Activated CD4-positive, CD25-positive, alpha-beta regulatory T cell treated with anti-CD3 and anti-CD28 coated beads, Interleukin-2, amount 50 U/mL, for 24 hours (primary cell): ENCODE measurements at regions not wholly inside any gene's neighbourhood (a gene's known extent, or its start where the extent isn't known, plus 50 kb on each side); places are given as distances from the start of the nearest gene placed in this dataset.
"Not testable (repeated sequence)": the region's sequence is repeated elsewhere in the genome, so short reads cannot be mapped to it uniquely, and the experiment has no call there.

ENCODE experiments used
- ATAC-seq, 2 donors: fragments of 150-1000 bp; cut with Tn5 transposase; one replicate each; pipeline ENCODE4 v1.10.0; 2021; ENCODE audit warnings: mild to moderate bottlenecking in 1 of 2, moderate library complexity in 1 of 2

DNA sequence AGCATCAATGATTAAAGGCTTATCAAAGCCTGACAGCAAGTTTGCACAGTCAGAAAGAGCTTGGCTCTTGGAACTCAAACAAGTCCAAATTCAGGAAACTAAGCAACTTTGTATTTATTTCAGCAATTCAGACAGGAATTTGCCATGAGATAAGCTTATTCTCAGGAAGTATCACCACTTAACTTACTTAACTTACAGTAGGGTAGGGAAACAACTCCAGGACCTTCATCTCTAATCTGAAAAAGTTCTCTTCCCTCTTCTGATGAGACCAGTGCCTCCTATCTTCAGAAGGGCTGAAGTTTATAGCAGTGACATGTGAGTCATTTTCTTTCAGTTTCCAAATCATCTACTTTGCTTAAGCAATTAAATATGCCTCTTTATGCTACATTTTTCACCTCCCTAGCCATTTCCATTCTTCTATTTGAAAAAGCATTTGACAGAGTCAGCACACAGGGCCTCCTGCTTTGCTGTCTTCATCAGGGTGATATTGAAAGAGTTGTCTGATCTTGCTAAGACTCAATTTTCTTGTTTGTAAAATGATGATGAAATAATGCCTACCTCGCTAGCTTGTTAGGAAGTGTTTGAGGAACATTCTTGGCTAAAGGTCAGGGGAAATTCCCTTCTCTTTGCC, 389.5 kb downstream of the RND3 start:
- ATAC-seq: no peak

DNA sequence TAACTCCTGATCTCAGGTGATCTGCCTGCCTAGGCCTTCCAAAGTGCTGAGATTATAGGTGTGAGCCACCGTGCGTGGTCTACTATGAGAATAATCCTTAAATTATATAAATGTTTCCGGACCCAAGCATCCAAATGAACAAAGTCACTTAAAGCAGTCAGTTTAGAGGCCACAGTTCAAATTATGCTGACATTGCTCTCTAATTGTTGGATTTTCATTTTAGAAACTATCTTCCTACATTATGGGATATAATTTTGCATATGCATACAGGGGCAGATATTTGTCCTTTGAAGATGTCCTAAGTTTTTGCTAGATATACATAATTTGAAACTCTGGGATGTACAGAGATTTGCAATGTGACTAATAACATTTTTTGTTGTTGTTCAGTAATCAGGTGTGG, 390.1 kb downstream of the RND3 start:
- no peak for ATAC-seq

DNA sequence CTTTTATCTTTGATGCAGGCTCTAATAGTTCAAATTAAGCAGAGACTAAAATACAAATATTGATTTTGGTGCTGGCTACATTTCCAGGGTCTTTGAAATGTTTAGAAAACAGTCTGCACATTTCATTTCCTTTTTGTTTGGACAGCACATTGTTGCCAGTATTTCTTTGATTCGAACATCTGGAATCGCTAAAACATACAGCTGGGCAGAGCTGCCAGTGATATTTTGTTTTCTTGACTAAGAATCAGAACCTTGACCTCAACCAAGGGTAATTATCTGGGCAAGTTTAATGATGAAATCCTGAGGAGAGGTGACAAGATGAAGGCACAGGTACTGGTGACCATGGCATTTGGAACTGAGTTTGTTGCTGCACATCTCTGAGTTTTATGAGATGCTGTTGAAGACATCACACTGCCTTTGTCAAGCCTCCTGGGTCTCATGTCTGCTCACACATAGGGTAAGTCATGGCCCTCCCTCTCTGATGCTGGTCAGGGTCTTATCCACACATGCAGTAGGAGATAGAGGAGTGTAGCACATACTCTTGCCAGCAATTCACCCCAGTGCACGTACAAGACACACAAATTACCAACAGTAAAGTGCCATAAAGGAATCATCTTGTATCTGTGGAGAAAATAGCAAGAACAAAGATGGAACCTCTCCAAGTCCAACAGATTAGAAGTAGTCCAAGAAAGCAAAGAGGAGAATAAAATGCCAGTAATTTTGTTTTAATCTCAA, 391.9 kb downstream of the RND3 start:
- ATAC-seq: no peak

DNA sequence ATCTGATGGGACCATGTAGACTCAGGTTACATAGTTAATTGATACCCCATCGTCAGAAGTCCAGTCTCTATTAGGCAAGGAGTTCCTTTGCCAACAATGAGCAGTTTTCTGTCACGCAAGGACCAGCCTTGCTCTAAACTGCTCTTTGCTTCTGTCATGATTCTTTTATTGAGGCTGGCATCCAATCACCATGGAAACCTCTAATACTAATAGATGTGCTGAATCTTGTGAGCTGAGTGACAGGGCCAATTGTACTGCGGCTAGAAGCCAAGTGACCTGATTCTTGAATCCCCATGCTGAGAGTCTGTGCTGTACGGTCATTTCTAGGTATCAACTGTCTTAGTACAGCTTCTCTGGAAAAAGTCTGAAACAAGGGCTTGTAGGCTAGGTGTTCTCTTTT, 395.6 kb downstream of the RND3 start:
- ATAC-seq: no peak

DNA sequence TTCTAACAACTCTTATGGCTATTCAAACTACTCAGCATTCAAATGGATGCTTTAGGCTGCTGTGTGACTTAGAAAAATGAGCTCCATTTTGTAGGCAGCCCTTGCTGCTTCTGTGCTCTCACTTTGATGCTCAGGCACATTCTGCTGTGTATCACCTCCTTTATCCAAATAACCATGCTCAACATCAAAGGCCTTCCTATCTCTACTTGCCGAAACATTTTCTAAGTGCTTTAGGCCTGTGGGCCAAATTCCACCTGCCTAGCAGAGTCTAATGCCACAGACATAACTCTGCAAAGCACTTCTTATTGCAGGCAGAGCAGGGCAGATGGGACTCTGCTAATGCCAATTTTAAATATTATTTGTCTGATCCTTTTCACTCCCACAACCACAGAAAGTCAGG, 397.4 kb downstream of the RND3 start:
- ATAC-seq: no peak

DNA sequence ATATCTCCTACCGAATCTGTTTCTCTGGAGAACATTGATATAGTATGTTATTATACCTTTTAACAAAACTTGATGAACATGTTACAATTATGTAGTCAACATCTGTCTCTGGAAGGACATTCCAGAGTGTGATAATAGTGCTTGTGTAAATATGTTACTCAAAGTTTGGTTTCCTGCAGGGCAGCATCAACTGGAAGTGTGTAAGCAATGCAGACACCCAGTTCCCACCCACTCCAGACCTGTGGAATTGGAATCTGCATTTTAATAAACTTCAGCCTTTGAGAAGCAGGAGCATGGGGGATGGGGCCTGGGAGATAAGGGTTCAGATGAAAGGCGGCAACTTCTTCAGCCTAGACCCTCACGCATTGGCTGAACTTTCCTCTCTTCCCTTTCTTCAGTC, 398.9 kb downstream of the RND3 start:
- ATAC-seq: no peak

DNA sequence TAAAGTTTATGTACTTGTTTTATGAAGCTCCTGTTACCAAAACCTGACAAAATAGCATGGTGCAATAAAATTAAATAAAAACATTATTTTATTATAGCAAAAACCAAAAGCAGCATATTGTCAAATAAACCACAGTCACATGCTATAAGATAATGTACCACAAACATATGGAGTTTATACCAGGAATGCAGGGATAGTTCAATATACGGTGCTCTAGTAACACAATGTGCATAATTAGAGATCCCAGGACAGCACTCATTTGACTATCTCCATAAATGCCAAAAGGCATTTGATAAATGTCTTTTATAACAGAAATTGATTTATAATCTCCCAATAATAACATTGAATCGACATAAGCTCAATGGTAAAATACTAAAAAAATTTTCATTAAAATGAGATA, 402.0 kb downstream of the RND3 start:
- no peak for ATAC-seq

DNA sequence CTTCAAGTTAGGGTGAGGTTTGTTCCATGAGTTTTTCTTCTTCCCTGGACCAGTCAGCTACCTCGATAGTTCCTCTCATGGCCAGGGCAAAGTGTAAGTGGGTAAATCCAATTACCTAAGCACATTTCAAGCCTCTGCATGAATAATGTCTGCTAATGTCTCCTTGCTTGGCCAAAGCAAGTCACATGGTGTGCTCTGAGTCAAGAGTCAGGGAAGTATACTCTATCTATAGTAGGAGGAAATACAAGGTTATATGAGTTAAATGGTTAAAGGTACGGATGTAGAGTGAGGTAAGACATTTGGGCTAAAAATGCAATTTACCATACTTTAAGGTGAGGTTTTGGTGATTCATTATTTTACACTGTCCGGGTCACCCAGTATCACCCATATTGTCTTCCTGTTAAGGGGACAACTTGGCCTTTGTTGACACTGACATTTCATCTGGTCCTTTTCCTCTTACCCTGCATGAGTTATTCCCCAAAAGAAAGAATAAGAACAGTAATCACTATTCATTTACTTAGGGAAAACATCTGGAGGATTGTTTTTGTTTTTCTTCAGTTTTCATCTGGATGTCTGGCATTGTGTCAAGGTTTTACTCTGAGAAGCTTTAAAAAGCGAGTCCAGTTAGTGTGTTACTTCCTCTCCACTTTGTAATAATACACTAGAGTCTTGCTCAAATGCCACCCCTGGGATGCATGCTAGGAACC, 405.5 kb downstream of the RND3 start:
- no peak for ATAC-seq

DNA sequence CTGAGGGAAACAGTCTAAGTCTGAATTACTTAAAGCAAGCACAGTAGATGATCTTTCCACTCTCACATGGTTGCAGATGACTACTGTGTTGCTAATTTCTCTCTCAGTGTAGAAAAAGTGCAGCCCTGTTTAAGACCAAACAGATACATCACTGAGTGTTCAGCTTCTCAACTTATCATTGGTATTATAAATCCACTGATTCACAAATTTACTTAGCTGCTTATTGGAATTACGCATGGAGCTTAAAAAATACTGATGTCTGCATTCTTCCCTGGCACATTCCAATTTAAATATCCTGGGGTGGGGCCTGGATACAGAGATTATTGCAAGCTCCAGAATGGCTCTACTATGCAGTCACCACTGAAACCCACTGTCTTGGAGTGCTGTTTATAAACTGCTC, 411.2 kb downstream of the RND3 start:
- no peak for ATAC-seq

DNA sequence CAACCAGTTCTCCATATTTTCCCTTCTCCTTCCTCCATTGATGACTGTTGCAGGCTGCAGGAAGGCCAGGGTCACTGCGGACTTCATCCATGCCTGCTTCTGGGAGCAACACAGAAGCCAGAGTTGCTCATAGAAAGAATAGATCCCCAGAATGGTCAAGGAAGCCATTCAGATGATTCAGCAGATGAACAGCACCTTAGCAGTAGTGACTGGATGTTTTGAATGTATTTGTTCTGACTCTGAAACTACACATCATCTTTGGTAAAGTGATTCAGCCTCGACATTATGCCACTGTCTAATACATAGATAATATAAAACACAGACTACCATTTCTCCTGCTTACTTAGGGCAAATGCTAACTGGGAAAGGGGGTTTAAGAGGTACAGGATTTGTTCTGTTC, 411.6 kb downstream of the RND3 start:
- no peak for ATAC-seq

DNA sequence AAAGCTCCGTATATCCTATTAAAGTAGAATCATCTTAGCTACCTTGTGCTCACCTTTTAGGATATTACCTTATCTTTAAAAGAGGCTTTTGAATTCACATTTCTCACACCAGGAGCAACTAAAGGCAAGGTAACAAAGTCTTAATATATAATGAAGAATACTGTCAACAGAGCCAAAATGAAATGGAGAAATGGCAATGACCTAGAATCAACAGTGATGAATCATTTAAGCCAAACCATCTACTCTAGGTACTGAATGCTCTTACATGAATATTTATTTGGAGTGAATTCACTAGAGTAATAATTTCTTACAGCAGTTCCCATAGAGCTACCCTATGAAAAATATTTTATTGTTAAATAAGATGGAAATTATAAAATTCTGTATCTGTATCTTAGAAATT, 421.0 kb downstream of the RND3 start:
- ATAC-seq: no peak

DNA sequence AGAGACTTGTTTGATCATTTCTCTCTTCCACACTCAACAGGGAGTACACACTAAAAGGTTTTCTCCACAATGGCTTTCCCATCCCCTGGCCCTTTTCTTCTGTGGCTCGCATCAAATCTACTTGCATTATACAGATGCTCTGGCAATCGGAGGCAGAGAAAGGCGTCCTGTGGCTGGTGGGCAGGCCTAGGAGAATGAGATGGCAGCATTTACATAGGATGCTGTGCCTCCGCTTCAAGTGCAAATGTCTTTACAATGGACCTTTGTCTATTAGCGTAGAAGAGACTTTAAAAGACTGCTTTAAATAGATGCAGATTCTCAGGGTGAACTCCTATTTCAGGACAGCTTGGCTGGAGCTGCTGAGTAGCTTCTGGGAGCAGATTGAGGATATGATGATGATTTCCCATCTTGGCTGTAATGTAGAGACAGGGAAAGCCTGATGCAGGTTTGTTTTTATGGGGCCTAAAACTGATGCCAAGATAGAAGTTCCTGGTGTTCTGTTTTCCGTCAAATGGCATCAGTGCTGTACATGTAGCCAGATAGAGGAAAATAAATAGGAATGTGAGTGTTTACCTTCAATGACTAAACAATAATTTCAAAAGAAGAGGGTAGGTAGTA, 423.4 kb downstream of the RND3 start:
- no peak for ATAC-seq

DNA sequence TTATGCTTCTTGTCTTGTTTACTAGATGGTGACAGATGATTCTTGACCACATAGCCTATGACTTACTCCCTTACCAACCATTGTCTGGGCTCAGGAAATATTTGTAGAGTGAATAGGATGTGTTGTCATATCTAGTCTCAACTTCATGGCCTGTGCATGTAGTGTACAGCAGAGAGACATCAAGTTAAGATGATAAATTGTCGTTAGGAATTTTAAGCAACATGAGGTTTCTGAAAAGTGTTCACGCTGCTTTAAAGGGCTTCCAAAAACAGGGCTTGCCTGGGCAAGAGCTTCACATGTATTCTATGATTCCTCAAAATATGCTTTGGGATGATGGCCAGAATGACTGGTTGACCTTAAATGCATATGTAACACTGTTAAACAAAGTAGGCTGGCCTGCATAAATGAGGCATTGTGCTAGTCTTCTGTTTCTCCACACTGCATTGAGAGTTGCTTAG, 424.0 kb downstream of the RND3 start:
- ATAC-seq: no peak

DNA sequence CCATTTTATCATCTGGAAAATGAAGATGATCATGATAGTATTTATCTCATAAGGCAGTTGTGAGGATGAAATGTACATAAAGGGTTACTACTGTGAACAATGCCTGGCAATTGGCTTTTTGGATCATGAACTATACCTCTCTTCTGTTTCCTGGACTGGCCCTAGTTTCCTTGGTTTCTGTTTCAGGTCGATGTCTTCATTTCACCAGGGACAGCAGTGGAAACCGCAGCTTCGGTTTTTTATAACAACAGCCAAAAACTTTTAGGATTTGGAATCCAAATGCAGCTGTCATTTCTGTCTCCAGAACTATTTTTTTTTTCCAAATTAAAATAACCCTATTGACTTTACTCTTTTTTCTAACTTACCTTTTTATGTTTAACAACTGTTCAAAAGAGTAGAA, 425.1 kb downstream of the RND3 start:
- no peak for ATAC-seq

DNA sequence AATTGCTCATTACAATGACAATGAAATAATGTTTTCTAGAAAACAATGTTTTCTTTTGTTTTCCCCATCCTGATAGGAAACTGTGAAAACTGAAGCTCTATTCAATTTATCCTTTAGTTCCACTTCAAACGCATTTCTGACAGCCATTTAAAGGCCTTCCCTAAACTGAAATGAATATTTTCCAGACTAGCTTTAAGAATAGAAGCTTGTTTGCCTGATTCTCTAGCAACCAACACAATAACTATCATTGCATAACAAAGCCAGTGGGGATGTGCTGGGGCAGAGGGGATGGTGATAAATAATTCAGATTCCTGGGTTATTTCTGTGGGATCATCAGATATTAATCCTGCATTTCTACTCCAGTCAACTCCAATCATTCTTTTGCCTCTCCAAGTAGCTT, 427.1 kb downstream of the RND3 start:
- no peak for ATAC-seq

DNA sequence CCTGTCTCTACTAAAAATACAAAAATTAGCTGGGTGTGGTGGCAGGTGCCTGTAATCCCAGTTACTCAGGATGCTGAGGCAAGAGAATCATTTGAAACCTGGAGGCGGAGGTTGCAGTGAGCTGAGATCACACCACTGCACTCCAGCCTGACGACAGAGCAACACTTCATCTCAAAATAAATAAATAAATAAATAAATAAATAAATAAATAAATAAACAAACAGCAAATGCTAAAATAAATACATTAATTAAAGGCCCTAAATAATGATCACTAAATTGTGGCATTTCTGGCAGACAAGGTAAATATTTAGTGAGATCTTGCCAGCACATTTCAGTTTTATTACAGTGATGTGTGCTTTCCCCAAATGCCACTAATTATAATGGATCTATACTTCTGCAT, 427.8 kb downstream of the RND3 start:
- ATAC-seq: not testable (repeated sequence)

DNA sequence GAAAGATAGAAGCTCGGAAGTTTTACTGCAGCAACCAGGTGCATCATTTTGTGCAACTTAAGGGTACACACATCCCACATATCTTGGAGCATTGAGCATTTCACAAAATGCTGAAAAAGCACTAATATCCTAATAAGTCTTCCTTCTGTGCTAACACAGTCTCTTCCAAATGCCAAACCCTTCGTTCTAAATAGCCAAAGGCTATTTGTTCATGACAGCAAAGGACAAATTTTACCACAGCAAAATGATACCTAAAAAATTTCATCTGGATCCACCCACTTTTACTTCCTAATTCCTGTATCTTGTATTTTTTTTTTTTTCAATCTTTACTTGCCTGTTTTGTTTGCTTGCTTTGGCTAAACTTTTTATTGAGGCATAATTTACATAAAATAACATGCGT, 435.0 kb downstream of the RND3 start:
- no peak for ATAC-seq

DNA sequence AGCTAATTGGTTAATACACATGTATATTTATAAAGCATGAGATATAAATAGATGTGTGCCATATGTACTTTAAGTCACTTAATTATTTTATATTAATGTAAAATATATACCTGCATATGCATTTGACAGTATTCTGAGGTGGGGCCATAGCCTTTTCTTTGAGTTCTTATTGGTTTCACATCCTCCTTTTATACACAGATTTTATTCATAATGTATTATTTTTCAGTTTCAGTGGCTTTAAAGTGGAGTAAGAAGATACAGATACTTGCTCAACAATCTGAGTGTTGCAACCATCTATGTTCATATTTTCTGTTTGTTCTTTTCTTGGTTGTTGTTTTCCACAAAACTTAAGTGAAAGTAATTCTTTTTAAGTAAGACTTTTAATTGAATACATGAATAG, 436.5 kb downstream of the RND3 start:
- no peak for ATAC-seq

DNA sequence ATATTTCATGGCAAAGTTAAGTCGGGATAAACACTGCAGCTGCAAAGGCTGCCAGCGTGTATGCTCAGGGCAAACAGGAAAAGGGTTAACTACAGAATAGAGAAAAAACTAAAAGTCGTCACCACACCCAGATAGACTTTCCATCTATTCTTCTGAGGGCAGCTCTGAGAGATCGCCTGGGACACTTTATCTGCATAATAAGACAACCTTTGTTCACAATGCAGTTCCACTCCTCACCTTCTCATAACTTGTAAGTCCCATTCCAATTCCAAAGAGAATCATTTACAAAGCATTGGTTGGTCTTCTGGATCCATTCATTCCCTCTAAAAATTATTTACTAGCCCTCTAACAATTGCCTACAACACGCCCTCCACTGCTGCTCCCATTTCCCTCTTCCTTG, 437.4 kb downstream of the RND3 start:
- no peak for ATAC-seq

DNA sequence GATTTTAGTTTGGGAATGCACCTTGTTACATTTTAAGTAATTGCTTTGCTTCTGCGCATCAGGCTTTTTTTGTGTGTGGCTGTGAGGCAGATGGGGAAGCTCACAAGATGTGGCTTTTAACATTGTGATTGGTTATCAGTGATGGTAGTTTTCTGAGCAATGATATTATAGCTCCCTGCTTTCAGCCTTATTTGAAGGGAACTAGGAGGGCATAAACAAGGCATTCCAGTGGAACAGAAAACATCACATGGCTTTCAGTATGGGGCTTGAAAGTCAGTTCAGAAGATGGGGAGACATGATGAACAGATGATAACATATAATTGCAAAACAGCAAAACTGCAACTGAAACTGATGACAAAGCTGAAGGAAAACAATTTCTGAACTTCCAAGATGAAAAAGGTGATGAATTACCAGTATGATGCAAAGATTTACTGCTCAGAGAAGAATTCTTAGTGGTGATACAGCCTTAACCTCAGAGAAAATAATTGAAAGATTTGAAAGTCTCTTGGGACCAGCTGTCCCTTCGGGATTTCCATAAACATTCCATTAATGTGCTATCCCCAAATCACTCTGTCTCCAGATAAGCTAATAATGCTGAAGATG, 439.7 kb downstream of the RND3 start:
- ATAC-seq: no peak

DNA sequence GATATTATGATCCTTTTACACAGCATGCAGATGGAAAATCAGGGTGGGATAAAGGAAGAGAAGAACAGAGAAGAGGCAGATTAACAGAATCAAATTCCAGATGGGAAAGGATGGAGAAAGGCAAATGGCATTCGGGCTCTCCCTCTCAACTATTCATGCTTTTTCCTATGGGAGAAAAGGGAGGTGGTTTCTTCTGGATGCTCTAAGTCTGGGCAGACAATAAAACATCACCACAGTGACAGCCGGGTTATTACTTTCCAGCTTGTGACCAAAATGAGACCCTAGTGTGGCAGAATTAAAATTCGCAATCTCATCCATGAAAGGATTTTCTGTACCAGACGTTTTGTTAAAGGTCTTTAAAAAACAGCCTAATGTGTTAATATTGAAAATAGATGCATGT, 440.7 kb downstream of the RND3 start:
- ATAC-seq: no peak

DNA sequence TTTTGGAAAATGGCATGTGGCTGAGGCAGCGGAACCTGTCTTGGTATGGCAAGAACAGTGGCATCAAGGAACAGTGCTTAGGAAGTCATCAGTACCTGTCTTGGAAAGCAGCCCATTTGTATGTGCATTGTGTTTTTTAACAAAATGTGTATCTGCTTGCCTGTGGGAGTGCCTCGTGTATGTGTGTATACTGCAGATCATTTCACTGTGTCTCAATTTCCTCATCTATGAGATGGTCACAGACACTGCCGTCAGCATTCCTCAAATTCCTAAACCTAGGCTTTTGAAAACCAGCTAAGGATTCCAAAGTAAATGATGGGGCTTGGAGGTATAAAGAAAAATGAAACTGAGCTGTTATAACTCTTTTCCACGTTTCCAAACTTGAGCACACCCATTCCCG, 441.3 kb downstream of the RND3 start:
- ATAC-seq: no peak

DNA sequence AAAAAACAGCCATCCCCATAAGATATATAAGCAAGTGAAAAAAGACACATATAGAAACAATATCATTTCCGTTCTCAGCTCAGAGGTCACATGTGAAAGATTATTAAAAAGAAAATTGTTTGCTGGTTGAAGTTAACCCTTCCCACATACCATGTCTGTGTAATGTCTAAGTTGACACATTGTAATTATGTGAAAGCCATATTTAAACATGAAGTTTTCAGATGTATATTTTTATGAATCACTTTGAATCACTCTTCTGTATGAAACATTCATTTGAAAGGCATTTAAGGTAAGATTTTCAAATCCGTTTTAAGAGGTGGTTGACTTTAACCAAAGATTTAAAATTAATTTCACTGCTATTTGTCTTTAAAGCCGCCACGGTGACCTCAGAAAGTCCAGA, 441.9 kb downstream of the RND3 start:
- ATAC-seq: no peak

DNA sequence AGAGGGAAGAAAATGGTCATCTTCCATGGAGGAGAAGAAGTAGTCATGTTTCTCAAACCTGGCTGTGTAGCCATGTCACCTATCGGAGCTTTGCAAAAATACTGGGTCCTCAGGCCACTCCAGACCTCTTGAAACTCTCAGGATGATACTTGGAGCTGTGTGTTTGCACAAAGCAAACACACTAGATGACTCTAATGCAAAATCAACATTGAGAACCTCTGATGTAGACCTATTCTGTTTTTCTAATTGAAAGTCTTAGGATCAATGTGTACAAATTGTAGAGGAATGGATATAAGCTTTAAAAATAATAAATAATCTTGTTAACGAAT, 444.3 kb downstream of the RND3 start:
- no peak for ATAC-seq
